ENCODE measurements at regions not wholly inside any gene's neighbourhood (a gene's known extent, or its start where the extent isn't known, plus 50 kb on each side); places are given as distances from the start of the nearest gene placed in this dataset.

GRCh38 chr9:12351293-12352044, 341.7 kb upstream of the TYRP1 start:
- TF ChIP-seq, protein P1, sequence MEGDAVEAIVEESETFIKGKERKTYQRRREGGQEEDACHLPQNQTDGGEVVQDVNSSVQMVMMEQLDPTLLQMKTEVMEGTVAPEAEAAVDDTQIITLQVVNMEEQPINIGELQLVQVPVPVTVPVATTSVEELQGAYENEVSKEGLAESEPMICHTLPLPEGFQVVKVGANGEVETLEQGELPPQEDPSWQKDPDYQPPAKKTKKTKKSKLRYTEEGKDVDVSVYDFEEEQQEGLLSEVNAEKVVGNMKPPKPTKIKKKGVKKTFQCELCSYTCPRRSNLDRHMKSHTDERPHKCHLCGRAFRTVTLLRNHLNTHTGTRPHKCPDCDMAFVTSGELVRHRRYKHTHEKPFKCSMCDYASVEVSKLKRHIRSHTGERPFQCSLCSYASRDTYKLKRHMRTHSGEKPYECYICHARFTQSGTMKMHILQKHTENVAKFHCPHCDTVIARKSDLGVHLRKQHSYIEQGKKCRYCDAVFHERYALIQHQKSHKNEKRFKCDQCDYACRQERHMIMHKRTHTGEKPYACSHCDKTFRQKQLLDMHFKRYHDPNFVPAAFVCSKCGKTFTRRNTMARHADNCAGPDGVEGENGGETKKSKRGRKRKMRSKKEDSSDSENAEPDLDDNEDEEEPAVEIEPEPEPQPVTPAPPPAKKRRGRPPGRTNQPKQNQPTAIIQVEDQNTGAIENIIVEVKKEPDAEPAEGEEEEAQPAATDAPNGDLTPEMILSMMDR (IDR thresholded peaks at IDR 0.05): no peak
- TF ChIP-seq POLR2A (IDR thresholded peaks at IDR 0.05): no peak
